Keratinocyte (primary cell): ENCODE measurements at regions not wholly inside any gene's neighbourhood (a gene's known extent, or its start where the extent isn't known, plus 50 kb on each side); places are given as distances from the start of the nearest gene placed in this dataset.

Source experiments
- DNase-seq: peaks from one replicate; pipeline ENCODE4 v3.0.0-alpha.2; 2011; ENCODE audit warnings: low read depth, missing footprints, low spot score
- FAIRE-seq: peaks from 2 replicates; lab custom pipeline; 2011; peaks lifted over from hg19 to GRCh38; lab: Jason Lieb, UNC
- H2AFZ ChIP-seq: 2 replicates; pipeline ENCODE4 v1.6.0; 2012; ENCODE audit warnings: low read length, control low read depth, inconsistent platforms; ENCODE audit not compliant: control insufficient read depth
- H3K27ac ChIP-seq: 2 replicates; pipeline ENCODE4 v1.5.1; 2011; ENCODE audit warnings: low read length; ENCODE audit not compliant: control insufficient read depth, insufficient read depth
- H3K27me3 ChIP-seq: 3 replicates; pipeline ENCODE4 v1.6.0; 2011; ENCODE audit warnings: low read length; ENCODE audit not compliant: control insufficient read depth, insufficient read depth; ENCODE audit errors: extremely low read depth
- H3K36me3 ChIP-seq, 2 experiments: 2 replicates in 1 of 2; 3 replicates in 1 of 2; pipeline ENCODE4 v1.5.1; 2011; ENCODE audit warnings: low read length in 2 of 2, mild to moderate bottlenecking in 1 of 2; ENCODE audit not compliant: control insufficient read depth in 2 of 2, insufficient read depth in 2 of 2; ENCODE audit errors: extremely low read depth in 1 of 2
- H3K4me1 ChIP-seq: 3 replicates; pipeline ENCODE4 v1.5.1; 2011; ENCODE audit warnings: low read length; ENCODE audit not compliant: control insufficient read depth, insufficient read depth; ENCODE audit errors: extremely low read depth
- H3K4me2 ChIP-seq: 3 replicates; pipeline ENCODE4 v1.6.0; 2011; ENCODE audit warnings: low read depth, low read length; ENCODE audit not compliant: control insufficient read depth, insufficient read depth; ENCODE audit errors: extremely low read depth
- H3K4me3 ChIP-seq, 3 experiments: fragments of 200-600 bp in 1 of 3; sonication (generic) in 1 of 3; 2 replicates in 2 of 3; 3 replicates in 1 of 3; pipeline ENCODE4 v1.5.1; 2011 to 2016; ENCODE audit warnings: low read length in 3 of 3, mild to moderate bottlenecking in 3 of 3, control low read depth in 2 of 3, inconsistent platforms in 1 of 3, low read depth in 1 of 3, mixed read lengths in 1 of 3, mixed run types in 1 of 3, moderate library complexity in 1 of 3; ENCODE audit not compliant: control insufficient read depth in 2 of 3, insufficient read depth in 2 of 3; ENCODE audit errors: extremely low read depth in 1 of 3
- H3K79me2 ChIP-seq: 2 replicates; pipeline ENCODE4 v1.6.0; 2012; ENCODE audit warnings: low read length; ENCODE audit not compliant: control insufficient read depth, insufficient read depth
- H3K9ac ChIP-seq: 3 replicates; pipeline ENCODE4 v1.6.0; 2011; ENCODE audit warnings: low read length; ENCODE audit not compliant: control insufficient read depth, insufficient read depth; ENCODE audit errors: extremely low read depth
- H3K9me1 ChIP-seq: 3 replicates; pipeline ENCODE4 v1.6.0; 2011; ENCODE audit warnings: low read length; ENCODE audit not compliant: control insufficient read depth, insufficient read depth; ENCODE audit errors: extremely low read depth
- H3K9me3 ChIP-seq: 2 replicates; pipeline ENCODE4 v1.5.1; 2012; ENCODE audit warnings: low read depth, low read length; ENCODE audit not compliant: control insufficient read depth
- H4K20me1 ChIP-seq: 3 replicates; pipeline ENCODE4 v1.6.0; 2011; ENCODE audit warnings: low read length; ENCODE audit not compliant: control insufficient read depth, insufficient read depth; ENCODE audit errors: extremely low read depth
- EZH2 ChIP-seq: IDR thresholded peaks from one replicate; pipeline ENCODE4 v1.6.1; 2012; ENCODE audit warnings: inconsistent platforms, mild to moderate bottlenecking, low read length, moderate library complexity
- dilution Hi-C: fragments of 300-500 bp; cut with MboI; formaldehyde crosslinking; loops from one replicate; pipeline ENCODE4 v1.7.0; 2020; ENCODE audit warnings: low sequenced_read_pairs; ENCODE audit not compliant: extremely low pct_ligation_motif_present
- TF ChIP-seq, protein P1 (sequence below), 3 experiments: IDR thresholded peaks in 1 of 3; conservative IDR thresholded peaks in 1 of 3; optimal IDR thresholded peaks in 1 of 3; 2 replicates in 2 of 3; 3 replicates in 1 of 3; pipeline versions ENCODE3 to v1.5.1; 2011; ENCODE audit warnings: low read length in 3 of 3, mild to moderate bottlenecking in 3 of 3, moderate library complexity in 2 of 3, control low read depth in 1 of 3, inconsistent platforms in 1 of 3; ENCODE audit not compliant: insufficient read depth in 2 of 3; ENCODE audit errors: extremely low read depth in 1 of 3

DNA sequence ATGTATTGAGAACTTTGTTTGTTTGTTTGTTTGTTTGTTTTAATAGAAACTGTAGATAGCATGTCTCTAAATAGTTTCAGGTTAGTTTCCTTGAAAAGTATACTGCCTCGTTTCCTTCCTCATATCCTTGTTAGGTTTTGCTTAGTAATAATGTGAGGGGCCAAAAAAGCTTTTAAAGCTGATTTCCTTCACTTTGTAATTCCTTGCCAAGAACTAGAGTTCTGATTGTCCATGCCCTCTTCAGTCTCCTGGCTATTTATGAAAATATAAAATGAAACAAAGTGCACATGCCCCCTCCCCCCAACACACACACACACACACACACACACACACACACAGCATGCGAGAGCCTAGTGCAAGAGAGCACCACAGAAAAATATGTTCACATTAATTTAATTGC is 115.8 kb downstream of the FZD1 start:
- H3K4me3 ChIP-seq, result no peak overlapping the region
- H3K27me3 ChIP-seq, result no peaks in the 10 kb centered on the region
- H3K9ac ChIP-seq, result no peak overlapping the region
- dilution Hi-C loops, result no loop called here
- TF ChIP-seq, protein P1, sequence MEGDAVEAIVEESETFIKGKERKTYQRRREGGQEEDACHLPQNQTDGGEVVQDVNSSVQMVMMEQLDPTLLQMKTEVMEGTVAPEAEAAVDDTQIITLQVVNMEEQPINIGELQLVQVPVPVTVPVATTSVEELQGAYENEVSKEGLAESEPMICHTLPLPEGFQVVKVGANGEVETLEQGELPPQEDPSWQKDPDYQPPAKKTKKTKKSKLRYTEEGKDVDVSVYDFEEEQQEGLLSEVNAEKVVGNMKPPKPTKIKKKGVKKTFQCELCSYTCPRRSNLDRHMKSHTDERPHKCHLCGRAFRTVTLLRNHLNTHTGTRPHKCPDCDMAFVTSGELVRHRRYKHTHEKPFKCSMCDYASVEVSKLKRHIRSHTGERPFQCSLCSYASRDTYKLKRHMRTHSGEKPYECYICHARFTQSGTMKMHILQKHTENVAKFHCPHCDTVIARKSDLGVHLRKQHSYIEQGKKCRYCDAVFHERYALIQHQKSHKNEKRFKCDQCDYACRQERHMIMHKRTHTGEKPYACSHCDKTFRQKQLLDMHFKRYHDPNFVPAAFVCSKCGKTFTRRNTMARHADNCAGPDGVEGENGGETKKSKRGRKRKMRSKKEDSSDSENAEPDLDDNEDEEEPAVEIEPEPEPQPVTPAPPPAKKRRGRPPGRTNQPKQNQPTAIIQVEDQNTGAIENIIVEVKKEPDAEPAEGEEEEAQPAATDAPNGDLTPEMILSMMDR (optimal IDR thresholded peaks at IDR 0.05 in 1 of 3, IDR thresholded peaks at IDR 0.05 in 1 of 3, conservative IDR thresholded peaks at IDR 0.05 in 1 of 3; ENCODE audit: extremely low read depth in 1 of 3, insufficient read depth in 2 of 3, low read length in 3 of 3), result no peak
- TF ChIP-seq EZH2, result no peak
- H3K9me1 ChIP-seq, result no peaks in the 10 kb centered on the region
- H3K27ac ChIP-seq, result no peak overlapping the region
- H2AFZ ChIP-seq, result no peak overlapping the region
- FAIRE-seq (no peak), DNase-seq (no peak)
- no peaks in the 10 kb centered on the region for H3K79me2 ChIP-seq
- H3K4me1 ChIP-seq, result no peaks in the 10 kb centered on the region
- no peaks in the 10 kb centered on the region for H3K36me3 ChIP-seq
- H3K4me2 ChIP-seq, result no peak overlapping the region
- no peaks in the 10 kb centered on the region for H4K20me1 ChIP-seq
- H3K9me3 ChIP-seq, result no peaks in the 10 kb centered on the region

DNA sequence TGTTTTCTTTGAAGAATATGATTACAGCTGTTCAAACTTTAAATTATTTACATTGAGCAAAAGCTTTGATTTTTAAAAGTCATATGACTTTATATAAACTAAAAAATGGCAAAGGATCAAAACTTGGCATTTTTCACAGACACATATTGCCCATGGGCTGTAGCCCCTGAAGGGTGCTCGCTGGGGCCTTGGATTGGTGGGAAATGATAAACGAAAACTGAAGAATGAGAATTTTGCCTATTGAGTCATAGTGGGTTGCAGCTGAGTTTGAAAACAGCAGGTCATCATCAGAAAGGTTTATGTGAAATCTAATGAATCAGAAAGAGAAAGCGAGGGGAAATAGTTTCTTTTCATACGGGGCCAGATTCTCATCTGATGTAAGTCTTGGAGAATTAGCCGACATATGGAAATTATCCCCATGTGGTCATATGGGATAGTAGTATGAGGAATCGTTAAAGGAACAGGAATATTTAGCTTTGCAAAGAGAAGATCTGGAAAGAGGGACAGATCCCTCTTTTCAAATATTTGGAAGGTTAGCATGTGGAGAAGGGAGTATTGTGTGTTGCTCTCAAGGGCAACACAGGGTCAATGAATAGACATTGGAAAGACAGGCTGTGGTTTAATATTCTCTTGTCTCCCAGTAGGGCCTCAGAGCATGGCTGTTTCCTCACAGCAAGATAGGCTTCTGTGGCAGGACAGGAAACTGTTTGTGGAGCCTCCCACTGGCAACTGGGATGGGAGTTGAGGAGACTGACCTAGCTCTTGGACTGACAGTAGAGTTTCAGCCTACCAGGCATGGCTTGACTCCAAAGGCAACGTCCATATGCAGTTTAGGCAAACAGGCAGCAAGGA is 119.0 kb downstream of the FZD1 start:
- dilution Hi-C loops, result no loop called here
- H3K9ac ChIP-seq, result no peak overlapping the region
- no peaks in the 10 kb centered on the region for H3K4me1 ChIP-seq

More for the DNA sequence above, 119.0 kb downstream of the FZD1 start:
- Histone ChIP-seq H3K27me3 (no peaks in the 10 kb centered on the region), H3K36me3 (no peaks in the 10 kb centered on the region), H3K4me2 (no peak overlapping the region), H2AFZ (no peak overlapping the region), H3K4me3 (no peak overlapping the region), H3K9me1 (no peaks in the 10 kb centered on the region), H3K79me2 (no peaks in the 10 kb centered on the region), H3K9me3 (no peaks in the 10 kb centered on the region), H3K27ac (no peak overlapping the region), H4K20me1 (no peaks in the 10 kb centered on the region)
- FAIRE-seq, result no peak
- TF ChIP-seq, protein P1 (optimal IDR thresholded peaks at IDR 0.05 in 1 of 3, IDR thresholded peaks at IDR 0.05 in 1 of 3, conservative IDR thresholded peaks at IDR 0.05 in 1 of 3; ENCODE audit: extremely low read depth in 1 of 3, insufficient read depth in 2 of 3, low read length in 3 of 3), result no peak
- TF ChIP-seq EZH2, result no peak
- no peak for DNase-seq
